CD4-positive, CD25-positive, alpha-beta regulatory T cell (primary cell): ENCODE measurements at regions not wholly inside any gene's neighbourhood (a gene's known extent, or its start where the extent isn't known, plus 50 kb on each side); places are given as distances from the start of the nearest gene placed in this dataset.

ENCODE experiments used
- ATAC-seq, 2 donors: fragments of 150-1000 bp; cut with Tn5 transposase; one replicate each; pipeline ENCODE4 v1.10.0; 2021; ENCODE audit warnings: low read depth in 2 of 2, moderate number of reproducible peaks in 2 of 2, moderate library complexity in 1 of 2
- DNase-seq, 3 donors: peaks; one replicate each; pipeline versions ENCODE4 v3.0.0 to v3.0.0-alpha.2; 2012 to 2022; ENCODE audit warnings: mixed read lengths in 1 of 3
- H3K27ac ChIP-seq: one replicate; pipeline ENCODE4 v1.7.0; 2013; ENCODE audit warnings: mild to moderate bottlenecking, low read length; ENCODE audit not compliant: insufficient read depth, poor library complexity, severe bottlenecking
- H3K27me3 ChIP-seq: one replicate; pipeline ENCODE4 v1.7.0; 2013; ENCODE audit warnings: low read length; ENCODE audit not compliant: control insufficient read depth, insufficient read depth
- H3K36me3 ChIP-seq: one replicate; pipeline ENCODE4 v1.7.0; 2013; ENCODE audit warnings: mild to moderate bottlenecking, low read length, moderate library complexity; ENCODE audit not compliant: control insufficient read depth, insufficient read depth
- H3K4me1 ChIP-seq: 2 replicates; pipeline ENCODE4 v1.7.0; 2013; ENCODE audit warnings: mild to moderate bottlenecking, low read length; ENCODE audit not compliant: insufficient read depth, control insufficient read depth, poor library complexity, severe bottlenecking
- H3K4me3 ChIP-seq: one replicate; pipeline ENCODE4 v1.7.0; 2013; ENCODE audit warnings: low read depth, mild to moderate bottlenecking, low read length, moderate library complexity
- H3K9me3 ChIP-seq, 2 experiments: 1 replicate in 1 of 2; 2 replicates in 1 of 2; pipeline ENCODE4 v1.7.0; 2013; ENCODE audit warnings: low read length in 2 of 2, mild to moderate bottlenecking in 1 of 2, moderate library complexity in 1 of 2; ENCODE audit not compliant: control insufficient read depth in 2 of 2
- H3K27ac Mint-ChIP-seq, 3 donors: one replicate each; pipeline ENCODE4 v1.8.0; 2020 to 2022; ENCODE audit warnings: mild to moderate bottlenecking in 3 of 3, mixed read lengths in 3 of 3, moderate library complexity in 2 of 3
- H3K27me3 Mint-ChIP-seq: one replicate; pipeline ENCODE4 v1.8.0; 2022; ENCODE audit warnings: mild to moderate bottlenecking, mixed read lengths
- H3K36me3 Mint-ChIP-seq: one replicate; pipeline ENCODE4 v1.8.0; 2020; ENCODE audit warnings: mixed read lengths
- H3K4me1 Mint-ChIP-seq, 4 donors: one replicate each; pipeline ENCODE4 v1.8.0; 2020 to 2022; ENCODE audit warnings: mixed read lengths in 4 of 4, mild to moderate bottlenecking in 1 of 4
- H3K4me3 Mint-ChIP-seq, 4 donors: one replicate each; pipeline ENCODE4 v1.8.0; 2020 to 2022; ENCODE audit warnings: mild to moderate bottlenecking in 4 of 4, mixed read lengths in 4 of 4, moderate library complexity in 3 of 4
- H3K9me3 Mint-ChIP-seq, 7 donors: one replicate each; pipeline ENCODE4 v1.8.0; 2020 to 2022; ENCODE audit warnings: mixed read lengths in 7 of 7, mild to moderate bottlenecking in 3 of 7, moderate library complexity in 2 of 7

DNA sequence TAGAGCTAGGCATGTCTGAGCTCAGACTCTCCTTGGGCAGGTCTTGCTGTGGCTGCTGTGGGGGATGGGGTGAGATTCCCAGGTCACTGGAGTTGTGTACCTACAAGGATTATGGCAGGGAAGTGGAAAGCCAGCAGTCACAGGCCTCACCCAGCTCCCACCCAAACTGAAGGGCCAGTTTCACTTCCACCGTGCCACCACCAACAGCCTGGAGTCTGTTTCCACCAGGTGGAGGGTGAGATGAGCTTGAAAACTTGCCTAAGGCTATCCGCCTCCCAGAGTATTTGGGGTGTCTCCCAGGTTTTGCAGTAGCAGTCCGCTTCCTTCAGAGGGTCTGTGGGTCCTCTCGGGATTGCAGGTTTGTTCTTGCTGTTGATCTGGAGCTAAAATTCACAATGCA lies 327.7 kb downstream of the PTPRC start:
- Histone ChIP-seq H3K4me3 (no peak overlapping the region), H3K9me3 (no peaks in the 10 kb centered on the region), H3K36me3 (no peaks in the 10 kb centered on the region), H3K4me1 (no peaks in the 10 kb centered on the region), H3K27me3 (no peaks in the 10 kb centered on the region), H3K27ac (no peak overlapping the region)
- Mint-ChIP-seq H3K27me3 (peaks cover 8% of the 10 kb centered on the region), H3K4me1 (peaks cover 5 to 26% (median 12%) of the 10 kb centered on the region in 4 donors), H3K36me3 (no peaks in the 10 kb centered on the region), H3K9me3 (peaks cover 2 to 21% (median 8%) of the 10 kb centered on the region in 7 donors), H3K27ac (no peak overlapping the region), H3K4me3 (no peak overlapping the region)
- ATAC-seq (no peak), DNase-seq (no peak)

GRCh38 chr1:198967566-198967965 lies 328.7 kb downstream of the PTPRC start:
- ATAC-seq (no peak), DNase-seq (no peak)
- H3K9me3 Mint-ChIP-seq = peaks cover 2 to 21% (median 8%) of the 10 kb centered on the region in 7 donors
- no peaks in the 10 kb centered on the region for H3K9me3 ChIP-seq
- no peak overlapping the region for H3K27ac ChIP-seq
- H3K4me1 ChIP-seq = no peaks in the 10 kb centered on the region
- no peaks in the 10 kb centered on the region for H3K36me3 Mint-ChIP-seq
- peaks cover 5 to 22% (median 12%) of the 10 kb centered on the region in 4 donors for H3K4me1 Mint-ChIP-seq
- H3K27me3 ChIP-seq = no peaks in the 10 kb centered on the region
- H3K4me3 ChIP-seq = no peak overlapping the region
- no peaks in the 10 kb centered on the region for H3K36me3 ChIP-seq
- H3K27me3 Mint-ChIP-seq = peaks cover 8% of the 10 kb centered on the region
- no peak overlapping the region for H3K4me3 Mint-ChIP-seq
- H3K27ac Mint-ChIP-seq = no peak overlapping the region

DNA sequence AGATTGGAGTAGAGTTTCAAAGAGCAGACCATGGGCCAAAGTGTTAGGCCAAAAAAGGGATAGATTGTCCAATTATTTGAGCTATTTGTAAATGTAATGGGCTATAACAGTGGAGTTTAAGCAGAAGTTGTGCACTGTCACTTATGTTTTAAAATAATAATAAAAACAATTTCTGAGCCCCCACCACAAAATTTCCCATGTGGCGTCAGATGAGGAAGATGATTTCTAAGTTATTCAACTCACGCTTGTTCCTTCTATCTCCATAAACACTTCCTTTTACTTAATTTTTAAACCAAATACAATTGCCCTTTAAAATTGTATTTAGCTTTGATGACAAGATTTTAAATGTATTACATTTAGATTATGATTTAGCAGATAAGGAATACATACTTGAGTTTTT lies 330.0 kb downstream of the PTPRC start:
- DNase-seq (no peak), ATAC-seq (no peak)
- Histone ChIP-seq H3K4me3 (no peak overlapping the region), H3K9me3 (no peaks in the 10 kb centered on the region), H3K27me3 (no peaks in the 10 kb centered on the region), H3K27ac (no peak overlapping the region), H3K36me3 (no peaks in the 10 kb centered on the region), H3K4me1 (no peaks in the 10 kb centered on the region)
- Mint-ChIP-seq H3K4me3 (peak overlapping the region in 1 of 4 donors; percentile 27), H3K36me3 (no peaks in the 10 kb centered on the region), H3K4me1 (peaks cover 2 to 15% (median 6%) of the 10 kb centered on the region in 4 donors), H3K27me3 (peaks cover 5% of the 10 kb centered on the region), H3K9me3 (peaks cover 0 to 17% (median 5%) of the 10 kb centered on the region in 7 donors), H3K27ac (no peak overlapping the region)

- peaks cover 0 to 9% (median 5%) of the 10 kb centered on the region in 7 donors for H3K9me3 Mint-ChIP-seq
- H3K4me1 ChIP-seq = no peaks in the 10 kb centered on the region
- no peak overlapping the region for H3K4me3 Mint-ChIP-seq
- H3K27me3 Mint-ChIP-seq = peaks cover 4% of the 10 kb centered on the region
- peaks cover 0 to 6% (median 1%) of the 10 kb centered on the region in 4 donors for H3K4me1 Mint-ChIP-seq
- DNase-seq (no peak), ATAC-seq (no peak)
- no peaks in the 10 kb centered on the region for H3K36me3 Mint-ChIP-seq
- no peak overlapping the region for H3K4me3 ChIP-seq
- H3K27ac Mint-ChIP-seq = peak overlapping the region in 1 of 3 donors; percentile 10
- no peak overlapping the region for H3K27ac ChIP-seq
- H3K36me3 ChIP-seq = no peaks in the 10 kb centered on the region
- H3K9me3 ChIP-seq = no peaks in the 10 kb centered on the region
- no peaks in the 10 kb centered on the region for H3K27me3 ChIP-seq
Measured at GRCh38 chr1:198969981-198970380, 331.1 kb downstream of the PTPRC start.

GRCh38 chr1:198970916-198971315 lies 332.1 kb downstream of the PTPRC start:
- H3K36me3 Mint-ChIP-seq = no peaks in the 10 kb centered on the region
- no peaks in the 10 kb centered on the region for H3K4me1 ChIP-seq
- no peak overlapping the region for H3K27ac ChIP-seq
- H3K9me3 ChIP-seq = no peaks in the 10 kb centered on the region
- no peak overlapping the region for H3K4me3 Mint-ChIP-seq
- H3K36me3 ChIP-seq = no peaks in the 10 kb centered on the region
- no peak overlapping the region for H3K4me3 ChIP-seq
- peak overlapping the region in 1 of 3 donors; percentile 16 for H3K27ac Mint-ChIP-seq
- no peak for DNase-seq
- H3K4me1 Mint-ChIP-seq = peaks cover 0 to 6% (median under 1%) of the 10 kb centered on the region in 4 donors
- peaks cover 4% of the 10 kb centered on the region for H3K27me3 Mint-ChIP-seq
- H3K9me3 Mint-ChIP-seq = peaks cover 0 to 5% (median 1%) of the 10 kb centered on the region in 7 donors
- no peak for ATAC-seq
- no peaks in the 10 kb centered on the region for H3K27me3 ChIP-seq

- H3K4me1 Mint-ChIP-seq = peaks cover 0 to 9% (median 3%) of the 10 kb centered on the region in 4 donors
- no peaks in the 10 kb centered on the region for H3K36me3 Mint-ChIP-seq
- no peaks in the 10 kb centered on the region for H3K27me3 Mint-ChIP-seq
- no peak overlapping the region for H3K27ac Mint-ChIP-seq
- no peak for ATAC-seq
- H3K4me3 ChIP-seq = no peak overlapping the region
- no peaks in the 10 kb centered on the region for H3K27me3 ChIP-seq
- H3K9me3 ChIP-seq = no peaks in the 10 kb centered on the region
- H3K36me3 ChIP-seq = no peaks in the 10 kb centered on the region
- H3K9me3 Mint-ChIP-seq = peaks cover 0 to 6% (median 0%) of the 10 kb centered on the region in 7 donors
- no peak for DNase-seq
- no peak overlapping the region for H3K27ac ChIP-seq
- H3K4me3 Mint-ChIP-seq = no peak overlapping the region
- no peaks in the 10 kb centered on the region for H3K4me1 ChIP-seq
Measured at GRCh38 chr1:198977909-198978308, 339.1 kb downstream of the PTPRC start.

- no peaks in the 10 kb centered on the region for H3K4me1 ChIP-seq
- H3K4me3 Mint-ChIP-seq = no peak overlapping the region
- H3K27me3 Mint-ChIP-seq = no peaks in the 10 kb centered on the region
- H3K4me1 Mint-ChIP-seq = peaks cover 0 to 9% (median 3%) of the 10 kb centered on the region in 4 donors
- no peak overlapping the region for H3K4me3 ChIP-seq
- no peaks in the 10 kb centered on the region for H3K9me3 ChIP-seq
- H3K9me3 Mint-ChIP-seq = peaks cover 0 to 6% (median 0%) of the 10 kb centered on the region in 7 donors
- H3K36me3 ChIP-seq = no peaks in the 10 kb centered on the region
- H3K27ac ChIP-seq = no peak overlapping the region
- no peaks in the 10 kb centered on the region for H3K27me3 ChIP-seq
- no peaks in the 10 kb centered on the region for H3K36me3 Mint-ChIP-seq
- ATAC-seq (no peak), DNase-seq (no peak)
- no peak overlapping the region for H3K27ac Mint-ChIP-seq
Measured at GRCh38 chr1:198978523-198978922, 339.7 kb downstream of the PTPRC start.

DNA sequence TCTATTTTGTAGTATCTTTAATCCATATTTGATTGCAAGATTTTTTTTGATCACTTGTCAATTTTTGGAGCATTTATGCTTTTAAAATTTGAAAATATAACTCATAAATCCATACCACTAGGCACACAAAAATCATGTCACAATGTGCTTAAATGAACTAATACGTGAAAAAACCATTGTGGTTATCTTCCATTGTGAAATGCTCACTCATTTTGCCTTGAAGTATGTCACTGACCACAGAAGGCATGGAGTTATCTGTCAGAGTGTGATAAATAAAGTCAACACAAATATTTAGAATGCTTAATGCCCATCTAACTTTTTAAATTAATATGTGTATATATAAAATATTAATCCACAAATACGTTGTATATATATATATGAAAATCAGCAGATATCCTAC lies 347.2 kb downstream of the PTPRC start:
- DNase-seq (no peak), ATAC-seq (no peak)
- Mint-ChIP-seq H3K9me3 (peaks cover 0 to 6% (median 0%) of the 10 kb centered on the region in 7 donors), H3K4me3 (no peak overlapping the region), H3K36me3 (no peaks in the 10 kb centered on the region), H3K4me1 (no peaks in the 10 kb centered on the region), H3K27ac (no peak overlapping the region), H3K27me3 (no peaks in the 10 kb centered on the region)
- H3K27ac ChIP-seq = no peak overlapping the region
- no peaks in the 10 kb centered on the region for H3K27me3 ChIP-seq
- H3K4me1 ChIP-seq = no peaks in the 10 kb centered on the region
- H3K4me3 ChIP-seq = no peak overlapping the region
- no peaks in the 10 kb centered on the region for H3K9me3 ChIP-seq
- no peaks in the 10 kb centered on the region for H3K36me3 ChIP-seq
